Erythroblast (primary cell): ENCODE measurements at regions not wholly inside any gene's neighbourhood (a gene's known extent, or its start where the extent isn't known, plus 50 kb on each side); places are given as distances from the start of the nearest gene placed in this dataset.

ENCODE experiments used
- GATA1 ChIP-seq: IDR thresholded peaks from 2 replicates; pipeline ENCODE4 v1.6.1; 2011; ENCODE audit warnings: low read depth, mild to moderate bottlenecking, control low read depth, low read length, moderate library complexity
- POLR2A ChIP-seq: IDR thresholded peaks from 2 replicates; pipeline ENCODE4 v1.6.1; 2011; ENCODE audit warnings: mild to moderate bottlenecking, low read length

- TF ChIP-seq POLR2A (no peak), GATA1 (no peak)
These were observed 132.8 kb downstream of the DIO2 start for GRCh38 chr14:80078501-80078900.
